Smooth muscle cell (in vitro differentiated cells): ENCODE measurements at regions not wholly inside any gene's neighbourhood (a gene's known extent, or its start where the extent isn't known, plus 50 kb on each side); places are given as distances from the start of the nearest gene placed in this dataset.

Experiments used
- DNase-seq: peaks from one replicate; lab custom pipeline; 2025; ENCODE audit not compliant: unreplicated experiment; lab: John Stamatoyannopoulos, UW
- H2AFZ ChIP-seq: fragments of 200-600 bp; sonication (generic); 2 replicates; pipeline ENCODE4 v1.6.0; 2016; ENCODE audit warnings: antibody characterized with exemption, low read depth, mild to moderate bottlenecking
- H3F3A ChIP-seq: fragments of 200-600 bp; sonication (generic); 2 replicates; pipeline ENCODE4 v1.6.0; 2017; ENCODE audit warnings: antibody characterized with exemption, low read depth
- H3K27ac ChIP-seq: fragments of 200-600 bp; sonication (generic); 2 replicates; pipeline ENCODE4 v1.5.1; 2016; ENCODE audit warnings: low read depth, mild to moderate bottlenecking
- H3K27me3 ChIP-seq: fragments of 200-600 bp; sonication (generic); 2 replicates; pipeline ENCODE4 v1.6.1; 2016; ENCODE audit warnings: low read depth, mild to moderate bottlenecking
- H3K36me3 ChIP-seq: fragments of 200-600 bp; sonication (generic); 2 replicates; pipeline ENCODE4 v1.5.1; 2016; ENCODE audit warnings: low read depth
- H3K4me1 ChIP-seq: fragments of 200-600 bp; sonication (generic); 2 replicates; pipeline ENCODE4 v1.5.1; 2016; ENCODE audit warnings: low read depth
- H3K4me2 ChIP-seq: fragments of 200-600 bp; sonication (generic); 2 replicates; pipeline ENCODE4 v1.6.0; 2016; ENCODE audit warnings: mild to moderate bottlenecking
- H3K4me3 ChIP-seq: fragments of 200-600 bp; sonication (generic); 2 replicates; pipeline ENCODE4 v1.5.1; 2016; ENCODE audit warnings: mild to moderate bottlenecking
- H3K79me2 ChIP-seq: fragments of 200-600 bp; sonication (generic); 2 replicates; pipeline ENCODE4 v1.6.0; 2016; ENCODE audit warnings: low read depth, mild to moderate bottlenecking
- H3K9ac ChIP-seq: fragments of 200-600 bp; sonication (generic); 2 replicates; pipeline ENCODE4 v1.6.0; 2016; ENCODE audit warnings: low read depth
- H3K9me3 ChIP-seq: fragments of 200-600 bp; sonication (generic); replicated peaks from 2 replicates; pipeline ENCODE4 v1.5.1; 2016; ENCODE audit warnings: low read depth
- H4K20me1 ChIP-seq: fragments of 200-600 bp; sonication (generic); 2 replicates; pipeline ENCODE4 v1.6.0; 2016; ENCODE audit warnings: low read depth
- WGBS: methylation state at CpG from one replicate; pipeline ENCODE4 v1.1.7; 2016; ENCODE audit warnings: low lambda C conversion rate; 5-methylcytosine and 5-hydroxymethylcytosine counted together
- TF ChIP-seq, protein P1 (sequence below): fragments of 200-600 bp; sonication (generic); IDR thresholded peaks from 2 replicates; pipeline ENCODE4 v1.5.1; 2017; ENCODE audit warnings: borderline replicate concordance, mild to moderate bottlenecking, antibody characterized with exemption; ENCODE audit not compliant: insufficient read depth, poor library complexity, severe bottlenecking

DNA sequence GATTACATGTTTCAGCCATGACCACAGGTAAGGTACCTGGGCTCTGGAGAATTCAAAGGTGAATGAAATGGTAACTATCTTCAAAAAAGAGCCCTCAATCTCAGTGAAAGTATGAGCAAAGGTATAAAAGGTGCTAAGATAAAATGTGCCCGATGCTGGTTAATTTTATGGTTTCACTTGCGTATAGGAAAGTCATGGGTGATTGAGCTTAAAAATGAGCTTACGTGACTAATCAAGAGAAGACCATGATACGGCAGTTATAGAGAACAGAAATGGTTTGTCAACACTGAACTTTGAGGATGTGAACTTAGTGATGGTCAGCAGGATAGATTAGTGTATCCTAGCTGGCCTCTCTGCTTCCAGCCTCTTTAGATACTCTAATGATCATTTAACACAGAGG lies 320.1 kb downstream of the DEPDC1B start:
- Histone ChIP-seq H3F3A (no peaks in the 10 kb centered on the region), H3K4me1 (no peaks in the 10 kb centered on the region), H3K4me2 (no peak overlapping the region), H2AFZ (no peak overlapping the region), H3K27ac (no peak overlapping the region), H3K4me3 (no peak overlapping the region), H3K9me3 (no peaks in the 10 kb centered on the region), H4K20me1 (no peaks in the 10 kb centered on the region), H3K36me3 (no peaks in the 10 kb centered on the region), H3K79me2 (no peaks in the 10 kb centered on the region), H3K27me3 (no peaks in the 10 kb centered on the region), H3K9ac (no peak overlapping the region)
- DNase-seq = no peak
- TF ChIP-seq, protein P1, sequence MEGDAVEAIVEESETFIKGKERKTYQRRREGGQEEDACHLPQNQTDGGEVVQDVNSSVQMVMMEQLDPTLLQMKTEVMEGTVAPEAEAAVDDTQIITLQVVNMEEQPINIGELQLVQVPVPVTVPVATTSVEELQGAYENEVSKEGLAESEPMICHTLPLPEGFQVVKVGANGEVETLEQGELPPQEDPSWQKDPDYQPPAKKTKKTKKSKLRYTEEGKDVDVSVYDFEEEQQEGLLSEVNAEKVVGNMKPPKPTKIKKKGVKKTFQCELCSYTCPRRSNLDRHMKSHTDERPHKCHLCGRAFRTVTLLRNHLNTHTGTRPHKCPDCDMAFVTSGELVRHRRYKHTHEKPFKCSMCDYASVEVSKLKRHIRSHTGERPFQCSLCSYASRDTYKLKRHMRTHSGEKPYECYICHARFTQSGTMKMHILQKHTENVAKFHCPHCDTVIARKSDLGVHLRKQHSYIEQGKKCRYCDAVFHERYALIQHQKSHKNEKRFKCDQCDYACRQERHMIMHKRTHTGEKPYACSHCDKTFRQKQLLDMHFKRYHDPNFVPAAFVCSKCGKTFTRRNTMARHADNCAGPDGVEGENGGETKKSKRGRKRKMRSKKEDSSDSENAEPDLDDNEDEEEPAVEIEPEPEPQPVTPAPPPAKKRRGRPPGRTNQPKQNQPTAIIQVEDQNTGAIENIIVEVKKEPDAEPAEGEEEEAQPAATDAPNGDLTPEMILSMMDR = no peak
- 95% methylated on average over 4 of the region's 4 CpGs for WGBS

DNA sequence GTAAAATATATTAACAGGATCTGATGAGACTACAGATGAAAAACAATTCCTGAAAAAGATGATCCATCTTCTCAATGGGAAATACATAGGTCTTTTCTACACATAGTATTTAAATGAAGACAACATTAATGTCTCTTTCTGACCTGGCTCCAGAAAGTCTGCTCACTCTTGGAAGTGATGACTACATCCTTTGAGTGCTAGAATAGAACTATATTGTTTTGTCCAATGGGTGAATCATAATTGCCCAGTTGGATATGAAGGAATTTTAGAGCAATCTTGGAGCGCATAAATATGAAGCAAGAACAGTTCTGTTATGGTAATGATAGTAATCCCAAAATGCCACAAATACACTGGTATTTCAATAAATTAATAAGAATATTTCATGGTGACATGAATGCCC lies 322.1 kb downstream of the DEPDC1B start:
- Histone ChIP-seq H3K4me2 (no peak overlapping the region), H4K20me1 (no peaks in the 10 kb centered on the region), H2AFZ (no peak overlapping the region), H3K27me3 (no peaks in the 10 kb centered on the region), H3K27ac (no peak overlapping the region), H3K4me3 (no peak overlapping the region), H3K79me2 (no peaks in the 10 kb centered on the region), H3K36me3 (no peaks in the 10 kb centered on the region), H3F3A (no peaks in the 10 kb centered on the region), H3K9ac (no peak overlapping the region), H3K4me1 (no peaks in the 10 kb centered on the region), H3K9me3 (no peaks in the 10 kb centered on the region)
- WGBS = 84% methylated on average over 1 of the region's 1 CpG
- TF ChIP-seq, protein P1 = no peak
- no peak for DNase-seq

DNA sequence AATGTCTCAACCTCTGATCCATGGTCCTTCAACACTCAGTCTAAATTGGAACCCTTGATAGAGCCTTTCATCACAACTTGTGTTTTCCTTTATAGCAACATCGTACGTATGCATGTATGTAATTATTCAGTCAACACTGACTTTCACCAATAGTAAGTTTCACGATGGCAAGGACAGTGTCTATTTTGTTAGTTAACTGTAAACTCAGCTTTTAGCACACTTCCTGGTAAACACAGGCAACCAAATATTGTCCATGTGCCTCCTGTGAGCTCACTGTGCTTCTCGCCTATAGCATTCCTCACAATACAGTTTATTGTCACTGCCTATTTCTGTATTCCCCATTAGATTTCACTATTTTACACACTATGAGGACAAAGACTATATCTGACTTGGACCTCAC lies 323.1 kb downstream of the DEPDC1B start:
- 97% methylated on average over 4 of the region's 4 CpGs for WGBS

DNA sequence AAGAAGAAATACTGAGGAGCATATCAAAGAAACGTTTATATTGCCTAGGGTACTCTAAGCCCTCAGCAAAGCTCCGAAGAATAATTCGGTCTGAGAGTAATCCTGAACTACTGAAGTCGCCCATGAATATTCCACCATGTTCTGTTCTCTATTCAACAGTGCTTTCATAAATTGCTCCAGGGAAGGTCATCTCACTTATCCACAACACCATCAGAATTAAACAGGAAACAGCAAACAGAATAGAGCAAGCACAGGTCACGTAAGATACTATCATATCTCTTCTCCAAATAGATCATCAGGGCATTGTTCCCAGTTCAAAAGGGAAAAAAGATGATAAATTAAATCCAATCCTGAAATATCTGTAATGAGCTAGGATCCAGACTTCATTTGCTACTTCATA lies 325.6 kb downstream of the DEPDC1B start:
- 87% methylated on average over 5 of the region's 5 CpGs for WGBS

More for the DNA sequence above, 323.1 kb downstream of the DEPDC1B start:
- Histone ChIP-seq H3K4me1 (no peaks in the 10 kb centered on the region), H3F3A (no peaks in the 10 kb centered on the region), H3K4me2 (no peak overlapping the region), H3K27me3 (no peaks in the 10 kb centered on the region), H3K4me3 (no peak overlapping the region), H3K9ac (no peak overlapping the region), H4K20me1 (no peaks in the 10 kb centered on the region), H3K9me3 (no peaks in the 10 kb centered on the region), H3K79me2 (no peaks in the 10 kb centered on the region), H3K27ac (no peak overlapping the region), H3K36me3 (no peaks in the 10 kb centered on the region), H2AFZ (no peak overlapping the region)
- TF ChIP-seq, protein P1 = no peak
- no peak for DNase-seq

More for the DNA sequence above, 325.6 kb downstream of the DEPDC1B start:
- Histone ChIP-seq H3K9me3 (no peaks in the 10 kb centered on the region), H3F3A (no peaks in the 10 kb centered on the region), H3K4me2 (no peak overlapping the region), H3K36me3 (no peaks in the 10 kb centered on the region), H3K4me3 (no peak overlapping the region), H4K20me1 (no peaks in the 10 kb centered on the region), H3K27me3 (no peaks in the 10 kb centered on the region), H3K79me2 (no peaks in the 10 kb centered on the region), H3K4me1 (no peaks in the 10 kb centered on the region), H2AFZ (no peak overlapping the region), H3K27ac (no peak overlapping the region), H3K9ac (no peak overlapping the region)
- DNase-seq = no peak
- TF ChIP-seq, protein P1 = no peak
